IMR-90 (cell line): ENCODE measurements at regions not wholly inside any gene's neighbourhood (a gene's known extent, or its start where the extent isn't known, plus 50 kb on each side); places are given as distances from the start of the nearest gene placed in this dataset.

Experiments used
- CTCF ChIP-seq: conservative IDR thresholded peaks from 2 replicates; pipeline ENCODE4 v1.5.1; 2012; ENCODE audit warnings: mild to moderate bottlenecking, low read depth, low read length, improper control_type of control experiment
- FOS ChIP-seq: fragments of 150-350 bp; IDR thresholded peaks from 2 replicates; pipeline ENCODE4 v1.6.1; 2016; ENCODE audit warnings: low read depth, low read length
- MXI1 ChIP-seq: IDR thresholded peaks from 2 replicates; pipeline ENCODE4 v1.6.1; 2012; ENCODE audit warnings: low read depth, mild to moderate bottlenecking, low read length, moderate library complexity, borderline replicate concordance
- POLR2A ChIP-seq: IDR thresholded peaks from 2 replicates; pipeline ENCODE4 v1.6.1; 2012; ENCODE audit warnings: mild to moderate bottlenecking, low read depth, low read length
- RAD21 ChIP-seq: IDR thresholded peaks from 2 replicates; pipeline ENCODE4 v1.6.1; 2012; ENCODE audit warnings: low read length, improper control_type of control experiment
- SMC3 ChIP-seq: fragments of 150-350 bp; IDR thresholded peaks from 2 replicates; pipeline ENCODE4 v1.6.1; 2016; ENCODE audit warnings: low read depth, mild to moderate bottlenecking, antibody characterized with exemption, low read length, moderate library complexity
- TF ChIP-seq, protein P1 (sequence below): fragments of 150-350 bp; IDR thresholded peaks from 2 replicates; pipeline ENCODE4 v1.6.1; 2017; ENCODE audit warnings: mild to moderate bottlenecking, antibody characterized with exemption, low read length, low read depth
- TF ChIP-seq, protein P2 (sequence below): fragments of 150-350 bp; IDR thresholded peaks from 2 replicates; pipeline ENCODE4 v1.6.1; 2016; ENCODE audit warnings: low read depth, mild to moderate bottlenecking, low read length, moderate library complexity, borderline replicate concordance

DNA sequence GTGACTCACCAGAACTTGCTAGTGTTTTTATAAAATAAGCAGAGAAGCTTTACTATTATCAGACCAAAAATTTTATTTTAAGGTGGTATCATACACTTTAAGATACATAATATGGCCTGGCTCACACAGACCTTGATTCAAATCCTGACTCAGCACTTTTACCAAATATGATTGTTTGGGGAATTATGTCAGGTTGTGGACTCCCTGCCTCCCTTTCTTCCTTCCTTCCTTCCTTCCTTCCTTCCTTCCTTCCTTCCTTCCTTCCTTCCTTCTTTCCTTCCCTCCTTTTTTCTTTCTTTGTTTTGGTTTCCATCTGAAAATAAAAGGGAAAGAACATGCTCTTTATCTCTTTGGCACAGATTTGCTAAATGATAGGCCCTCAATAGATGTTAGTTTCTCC lies 186.0 kb upstream of the MMS22L start:
- TF ChIP-seq, protein P1, sequence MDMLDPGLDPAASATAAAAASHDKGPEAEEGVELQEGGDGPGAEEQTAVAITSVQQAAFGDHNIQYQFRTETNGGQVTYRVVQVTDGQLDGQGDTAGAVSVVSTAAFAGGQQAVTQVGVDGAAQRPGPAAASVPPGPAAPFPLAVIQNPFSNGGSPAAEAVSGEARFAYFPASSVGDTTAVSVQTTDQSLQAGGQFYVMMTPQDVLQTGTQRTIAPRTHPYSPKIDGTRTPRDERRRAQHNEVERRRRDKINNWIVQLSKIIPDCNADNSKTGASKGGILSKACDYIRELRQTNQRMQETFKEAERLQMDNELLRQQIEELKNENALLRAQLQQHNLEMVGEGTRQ: no peak
- TF ChIP-seq RAD21 (no peak), SMC3 (no peak), POLR2A (no peak), CTCF (no peak), MXI1 (no peak), FOS (no peak)
- TF ChIP-seq, protein P2, sequence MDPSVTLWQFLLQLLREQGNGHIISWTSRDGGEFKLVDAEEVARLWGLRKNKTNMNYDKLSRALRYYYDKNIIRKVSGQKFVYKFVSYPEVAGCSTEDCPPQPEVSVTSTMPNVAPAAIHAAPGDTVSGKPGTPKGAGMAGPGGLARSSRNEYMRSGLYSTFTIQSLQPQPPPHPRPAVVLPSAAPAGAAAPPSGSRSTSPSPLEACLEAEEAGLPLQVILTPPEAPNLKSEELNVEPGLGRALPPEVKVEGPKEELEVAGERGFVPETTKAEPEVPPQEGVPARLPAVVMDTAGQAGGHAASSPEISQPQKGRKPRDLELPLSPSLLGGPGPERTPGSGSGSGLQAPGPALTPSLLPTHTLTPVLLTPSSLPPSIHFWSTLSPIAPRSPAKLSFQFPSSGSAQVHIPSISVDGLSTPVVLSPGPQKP: no peak
